GM21515 (cell line): ENCODE measurements at regions not wholly inside any gene's neighbourhood (a gene's known extent, or its start where the extent isn't known, plus 50 kb on each side); places are given as distances from the start of the nearest gene placed in this dataset.

ENCODE experiments used
- ATAC-seq: cut with Tn5 transposase; IDR thresholded peaks from one replicate; pipeline ENCODE4 v1.9.1; 2021; ENCODE audit not compliant: unreplicated experiment

GRCh38 chr5:123245689-123246088, 156.6 kb downstream of the PRDM6 start:
- no peak for ATAC-seq

- ATAC-seq, result no peak
Measured at GRCh38 chr5:123244458-123244857, 155.4 kb downstream of the PRDM6 start.
